IMR-90 (cell line): ENCODE measurements at regions not wholly inside any gene's neighbourhood (a gene's known extent, or its start where the extent isn't known, plus 50 kb on each side); places are given as distances from the start of the nearest gene placed in this dataset.

Experiments used
- ATAC-seq: fragments of 200-7000 bp; cut with Tn5 transposase; 2 replicates; pipeline ENCODE4 v1.9.1; 2020; ENCODE audit warnings: low read depth, mild to moderate bottlenecking, moderate library complexity
- BruUV-seq: library from RNA; stranded (reverse); fragments of 400-500 nt; replicated peaks from 2 replicates; lab custom pipeline; 2021; lab: Mats Ljungman, UMichigan
- CTCF ChIA-PET: fragments of 300-600 bp; formaldehyde crosslinking; extraction: SDS; loops from one replicate; lab custom pipeline; 2021; ENCODE audit warnings: antibody characterized with exemption; lab: Yijun Ruan, JAX
- POLR2A ChIA-PET: fragments of 300-600 bp; sonication (Branson Sonifier 250); formaldehyde crosslinking; loops from one replicate; lab custom pipeline; 2022; ENCODE audit warnings: antibody characterized with exemption; ENCODE audit not compliant: unreplicated experiment; lab: Charles Lee
- DNase-seq: peaks from one replicate; pipeline ENCODE4 v3.0.0; 2013
- H2AFZ ChIP-seq: replicated peaks from 2 replicates; pipeline ENCODE3; 2013; ENCODE audit warnings: low read length, mild to moderate bottlenecking; ENCODE audit not compliant: poor library complexity
- H2AK5ac ChIP-seq: 2 replicates; pipeline ENCODE4 v1.6.1; 2013; ENCODE audit warnings: low read depth, low read length, inconsistent platforms
- H2AK9ac ChIP-seq: replicated peaks from 2 replicates; pipeline ENCODE3; 2013; ENCODE audit warnings: mild to moderate bottlenecking, low read depth, low read length, moderate library complexity; ENCODE audit not compliant: poor library complexity
- H2BK120ac ChIP-seq: 2 replicates; pipeline ENCODE4 v1.6.1; 2013; ENCODE audit warnings: low read depth, low read length, inconsistent platforms
- H2BK15ac ChIP-seq: 3 replicates; pipeline ENCODE4 v1.6.1; 2013; ENCODE audit warnings: low read depth, low read length, inconsistent platforms
- H2BK20ac ChIP-seq: 2 replicates; pipeline ENCODE4 v1.6.1; 2013; ENCODE audit warnings: low read depth, mild to moderate bottlenecking, inconsistent platforms, low read length, moderate library complexity
- H2BK5ac ChIP-seq: 2 replicates; pipeline ENCODE4 v1.6.1; 2013; ENCODE audit warnings: mild to moderate bottlenecking, low read depth, low read length, inconsistent platforms; ENCODE audit not compliant: poor library complexity, severe bottlenecking
- H3K14ac ChIP-seq: replicated peaks from 2 replicates; pipeline ENCODE4 v1.6.1; 2013; ENCODE audit warnings: low read depth, low read length, inconsistent platforms
- H3K18ac ChIP-seq: 2 replicates; pipeline ENCODE4 v1.6.1; 2013; ENCODE audit warnings: low read depth, low read length, control low read depth
- H3K23ac ChIP-seq: 2 replicates; pipeline ENCODE4 v1.6.1; 2013; ENCODE audit warnings: low read depth, low read length, inconsistent platforms
- H3K27ac ChIP-seq: 2 replicates; pipeline ENCODE4 v1.5.1; 2013; ENCODE audit warnings: mild to moderate bottlenecking, control low read depth, low read length; ENCODE audit not compliant: insufficient read depth
- H3K27me3 ChIP-seq: 2 replicates; pipeline ENCODE4 v1.6.1; 2013; ENCODE audit warnings: low read length; ENCODE audit not compliant: control insufficient read depth, insufficient read depth
- H3K36me3 ChIP-seq: 2 replicates; pipeline ENCODE4 v1.6.1; 2013; ENCODE audit warnings: low read length, mixed read lengths; ENCODE audit not compliant: control insufficient read depth, insufficient read depth
- H3K4ac ChIP-seq: 2 replicates; pipeline ENCODE4 v1.6.1; 2013; ENCODE audit warnings: low read depth, low read length, inconsistent platforms
- H3K4me1 ChIP-seq: 2 replicates; pipeline ENCODE4 v1.6.1; 2013; ENCODE audit warnings: low read length, mixed read lengths; ENCODE audit not compliant: control insufficient read depth, insufficient read depth
- H3K4me2 ChIP-seq: 2 replicates; pipeline ENCODE4 v1.6.1; 2013; ENCODE audit warnings: low read depth, mild to moderate bottlenecking, control low read depth, low read length, moderate library complexity
- H3K4me3 ChIP-seq: 2 replicates; pipeline ENCODE4 v1.5.1; 2013; ENCODE audit warnings: low read depth, mild to moderate bottlenecking, control low read depth, low read length, moderate library complexity; ENCODE audit not compliant: insufficient read depth
- H3K56ac ChIP-seq: 2 replicates; pipeline ENCODE4 v1.6.1; 2013; ENCODE audit warnings: low read length, inconsistent platforms; ENCODE audit not compliant: insufficient read depth; ENCODE audit errors: extremely low read depth
- H3K79me1 ChIP-seq, 2 experiments: 2 replicates each; pipeline ENCODE4 v1.6.1; 2013; ENCODE audit warnings: low read length in 2 of 2, inconsistent platforms in 1 of 2, low read depth in 1 of 2
- H3K9ac ChIP-seq: 2 replicates; pipeline ENCODE4 v1.6.1; 2013; ENCODE audit warnings: low read depth, low read length, control low read depth
- H3K9me1 ChIP-seq: 2 replicates; pipeline ENCODE4 v1.6.1; 2013; ENCODE audit warnings: low read length, inconsistent platforms; ENCODE audit not compliant: insufficient read depth
- H3K9me3 ChIP-seq: 2 replicates; pipeline ENCODE4 v1.6.1; 2013; ENCODE audit warnings: low read length; ENCODE audit not compliant: control insufficient read depth, insufficient read depth
- H4K20me1 ChIP-seq: 2 replicates; pipeline ENCODE4 v1.6.1; 2013; ENCODE audit warnings: low read length, inconsistent platforms; ENCODE audit not compliant: insufficient read depth
- H4K5ac ChIP-seq: 2 replicates; pipeline ENCODE4 v1.6.1; 2013; ENCODE audit warnings: mild to moderate bottlenecking, low read depth, low read length, control low read depth
- H4K8ac ChIP-seq, 2 experiments: 2 replicates each; pipeline ENCODE4 v1.6.1; 2013; ENCODE audit warnings: low read depth in 2 of 2, low read length in 2 of 2, control low read depth in 1 of 2, inconsistent platforms in 1 of 2
- H4K91ac ChIP-seq: 2 replicates; pipeline ENCODE4 v1.6.1; 2013; ENCODE audit warnings: low read depth, low read length, inconsistent platforms; ENCODE audit not compliant: insufficient read depth
- MAZ ChIP-seq: IDR thresholded peaks from 2 replicates; pipeline ENCODE4 v1.6.1; 2012; ENCODE audit warnings: low read depth, mild to moderate bottlenecking, low read length, improper control_type of control experiment, moderate library complexity, borderline replicate concordance
- WGBS, 2 experiments: methylation state at CpG; one replicate each; pipeline versions ENCODE4 v1.1.5 to v1.1.7; 2013; ENCODE audit warnings: missing lambda C conversion rate in 2 of 2; ENCODE audit not compliant: insufficient read length in 1 of 2; ENCODE audit errors: extremely low coverage in 2 of 2; 5-methylcytosine and 5-hydroxymethylcytosine counted together
- dilution Hi-C: fragments of 300-500 bp; cut with HindIII; formaldehyde crosslinking; loops from one replicate; pipeline ENCODE4 v1.14.3; 2018; ENCODE audit warnings: low sequenced_read_pairs; ENCODE audit not compliant: unreplicated experiment
- in situ Hi-C: fragments of 300-500 bp; cut with MboI; formaldehyde crosslinking; loops from 3 replicates; pipeline ENCODE4 v1.14.3; 2019; ENCODE audit warnings: low sequenced_read_pairs, inconsistent platforms, mixed read lengths
- intact Hi-C: fragments of 100-400 bp; cut with micrococcal nuclease; formaldehyde crosslinking; loops from 2 replicates; pipeline ENCODE4 v1.10.0; 2022
- TF ChIP-seq, protein P1 (sequence below): fragments of 150-350 bp; IDR thresholded peaks from 2 replicates; pipeline ENCODE4 v1.6.1; 2017; ENCODE audit warnings: mild to moderate bottlenecking, antibody characterized with exemption, low read length, low read depth

DNA sequence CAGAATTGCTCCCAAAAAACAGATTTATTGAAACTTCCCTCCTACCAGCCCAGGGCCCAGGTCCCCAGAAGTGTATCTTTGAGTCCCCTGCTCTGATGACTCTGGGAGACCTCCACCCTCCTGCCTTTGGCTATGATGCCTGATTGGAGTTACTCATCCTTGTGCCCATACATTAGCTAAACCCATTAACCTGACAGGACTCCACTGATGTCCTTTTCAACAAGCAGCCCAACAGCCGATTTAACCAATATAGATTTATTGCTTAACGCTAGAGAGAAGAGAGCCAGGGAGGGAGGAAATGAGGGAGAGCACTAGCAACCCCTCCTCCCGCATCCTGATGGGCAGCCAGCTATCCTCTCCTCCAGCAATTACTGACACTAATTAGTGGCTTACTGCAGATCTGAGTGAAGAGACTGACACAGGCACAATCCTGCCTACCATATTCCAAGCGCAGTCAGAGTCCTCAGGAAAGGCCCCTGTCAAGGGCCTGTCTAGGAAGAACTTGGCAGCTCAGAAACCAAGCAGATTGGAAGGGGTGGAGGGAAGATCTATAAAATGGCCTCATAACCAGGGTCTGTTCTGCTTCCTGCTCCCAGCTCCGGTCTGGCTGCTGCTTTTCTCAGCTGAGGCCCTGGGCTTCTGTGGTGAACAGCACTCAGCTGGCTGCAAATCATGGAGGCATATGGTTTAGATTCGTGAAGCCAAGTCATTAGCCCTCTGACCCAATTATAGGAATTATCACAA is 484.5 kb upstream of the DAB1 start:
- dilution Hi-C loops = no loop called here
- Histone ChIP-seq H4K20me1 (no peaks in the 10 kb centered on the region), H2AK9ac (no peak overlapping the region), H3K4me2 (no peak overlapping the region), H3K9me3 (no peaks in the 10 kb centered on the region; the same call in 1 of the 2 replicates), H2BK20ac (no peak overlapping the region), H2AK5ac (no peak overlapping the region), H3K4ac (no peak overlapping the region), H3K18ac (no peak overlapping the region), H3K79me1 (no peaks in the 10 kb centered on the region), H4K91ac (no peak overlapping the region), H4K5ac (no peak overlapping the region), H3K27ac (no peak overlapping the region), H3K36me3 (no peaks in the 10 kb centered on the region), H2BK5ac (no peak overlapping the region), H2AFZ (no peak overlapping the region), H3K9me1 (no peaks in the 10 kb centered on the region), H4K8ac (no peak overlapping the region), H3K23ac (no peak overlapping the region), H3K9ac (no peak overlapping the region), H2BK15ac (no peak overlapping the region), H2BK120ac (no peak overlapping the region), H3K4me3 (no peak overlapping the region), H3K4me1 (no peaks in the 10 kb centered on the region), H3K56ac (no peak overlapping the region), H3K14ac (no peak overlapping the region), H3K27me3 (no peaks in the 10 kb centered on the region)
- ChIA-PET POLR2A (no interaction called here), CTCF (no interaction called here)
- DNase-seq = no peak
- in situ Hi-C loops = no loop called here
- TF ChIP-seq, protein P1, sequence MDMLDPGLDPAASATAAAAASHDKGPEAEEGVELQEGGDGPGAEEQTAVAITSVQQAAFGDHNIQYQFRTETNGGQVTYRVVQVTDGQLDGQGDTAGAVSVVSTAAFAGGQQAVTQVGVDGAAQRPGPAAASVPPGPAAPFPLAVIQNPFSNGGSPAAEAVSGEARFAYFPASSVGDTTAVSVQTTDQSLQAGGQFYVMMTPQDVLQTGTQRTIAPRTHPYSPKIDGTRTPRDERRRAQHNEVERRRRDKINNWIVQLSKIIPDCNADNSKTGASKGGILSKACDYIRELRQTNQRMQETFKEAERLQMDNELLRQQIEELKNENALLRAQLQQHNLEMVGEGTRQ = no peak
- no peak for TF ChIP-seq MAZ
- no peak for ATAC-seq
- intact Hi-C loops = no loop called here
- WGBS, 2 experiments = no CpG with 5 or more reads among the region's 6 CpGs
- no TSS peak for BruUV-seq
